ENCODE measurements at regions not wholly inside any gene's neighbourhood (a gene's known extent, or its start where the extent isn't known, plus 50 kb on each side); places are given as distances from the start of the nearest gene placed in this dataset.

DNA sequence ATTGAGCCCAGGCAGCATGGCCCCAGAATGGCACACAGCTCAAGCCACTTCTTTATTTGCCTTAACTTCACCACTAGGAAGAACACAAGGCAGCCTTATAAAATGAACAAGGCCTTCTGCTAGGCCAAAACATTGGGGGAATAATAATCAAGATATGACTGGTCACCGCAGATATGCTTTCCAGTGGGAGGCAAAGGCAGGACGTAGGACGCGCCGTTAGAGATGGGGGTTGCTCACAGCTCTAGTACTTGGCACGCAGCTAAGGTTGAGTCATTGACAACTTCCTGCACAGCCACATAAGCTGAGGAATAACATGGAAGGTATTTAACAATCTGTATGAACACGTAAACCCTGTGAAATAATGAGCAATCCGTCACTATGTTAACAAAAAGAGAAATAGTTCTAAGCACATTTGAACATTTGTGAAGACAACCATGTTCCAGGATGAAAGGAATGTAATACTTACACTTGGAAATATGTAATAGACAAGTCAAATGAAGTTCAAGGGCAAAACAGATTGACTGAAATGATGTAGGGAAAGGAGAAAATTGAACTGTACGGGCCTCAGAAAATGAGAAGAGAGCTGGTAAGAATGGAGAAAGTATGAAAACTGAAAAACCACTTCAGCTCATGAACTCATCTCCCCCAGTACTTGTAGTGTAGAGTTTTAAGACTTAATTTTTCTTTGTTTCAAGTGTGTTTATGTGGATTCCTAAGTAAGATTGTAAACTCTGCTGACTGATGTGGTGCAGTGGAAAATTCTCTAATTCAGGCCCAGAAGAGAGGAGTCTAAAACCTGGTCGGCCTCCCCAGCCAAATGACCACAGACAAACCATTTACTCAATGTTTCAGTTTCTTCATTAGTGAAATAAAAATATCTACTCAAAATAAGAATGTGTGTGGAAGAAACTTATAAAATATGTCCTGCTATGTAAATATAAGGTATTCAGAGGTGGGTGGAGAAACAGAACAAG lies 59.3 kb upstream of the CCDC91 start:
- TF ChIP-seq, protein P1, sequence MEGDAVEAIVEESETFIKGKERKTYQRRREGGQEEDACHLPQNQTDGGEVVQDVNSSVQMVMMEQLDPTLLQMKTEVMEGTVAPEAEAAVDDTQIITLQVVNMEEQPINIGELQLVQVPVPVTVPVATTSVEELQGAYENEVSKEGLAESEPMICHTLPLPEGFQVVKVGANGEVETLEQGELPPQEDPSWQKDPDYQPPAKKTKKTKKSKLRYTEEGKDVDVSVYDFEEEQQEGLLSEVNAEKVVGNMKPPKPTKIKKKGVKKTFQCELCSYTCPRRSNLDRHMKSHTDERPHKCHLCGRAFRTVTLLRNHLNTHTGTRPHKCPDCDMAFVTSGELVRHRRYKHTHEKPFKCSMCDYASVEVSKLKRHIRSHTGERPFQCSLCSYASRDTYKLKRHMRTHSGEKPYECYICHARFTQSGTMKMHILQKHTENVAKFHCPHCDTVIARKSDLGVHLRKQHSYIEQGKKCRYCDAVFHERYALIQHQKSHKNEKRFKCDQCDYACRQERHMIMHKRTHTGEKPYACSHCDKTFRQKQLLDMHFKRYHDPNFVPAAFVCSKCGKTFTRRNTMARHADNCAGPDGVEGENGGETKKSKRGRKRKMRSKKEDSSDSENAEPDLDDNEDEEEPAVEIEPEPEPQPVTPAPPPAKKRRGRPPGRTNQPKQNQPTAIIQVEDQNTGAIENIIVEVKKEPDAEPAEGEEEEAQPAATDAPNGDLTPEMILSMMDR (IDR thresholded peaks at IDR 0.05) = no peak
- no peak for TF ChIP-seq POLR2A (IDR thresholded peaks at IDR 0.05)
- no peak for TF ChIP-seq EP300 (IDR thresholded peaks at IDR 0.05)
